CD4-positive, alpha-beta T cell (primary cell): ENCODE measurements at regions not wholly inside any gene's neighbourhood (a gene's known extent, or its start where the extent isn't known, plus 50 kb on each side); places are given as distances from the start of the nearest gene placed in this dataset.

ENCODE experiments used
- ATAC-seq: fragments of 200-7000 bp; cut with Tn5 transposase; one replicate; pipeline ENCODE4 v1.10.0; 2022; ENCODE audit warnings: mild to moderate bottlenecking; ENCODE audit not compliant: poor library complexity
- CTCF ChIA-PET: fragments of 350-600 bp; sonication (Branson Sonifier 250); formaldehyde crosslinking; loops from one replicate; lab custom pipeline; 2021; ENCODE audit warnings: antibody characterized with exemption, inconsistent platforms; lab: Charles Lee
- POLR2A ChIA-PET: fragments of 350-600 bp; sonication (Branson Sonifier 250); formaldehyde crosslinking; loops from one replicate; lab custom pipeline; 2021; ENCODE audit warnings: antibody characterized with exemption, inconsistent platforms; lab: Charles Lee
- DNase-seq, 14 experiments: peaks; one replicate each; pipeline ENCODE4 v3.0.0-alpha.2; 2013 to 2020; ENCODE audit warnings: mixed read lengths in 2 of 14
- H3K27ac ChIP-seq, 2 donors: one replicate each; pipeline versions ENCODE4 v1.5.1 to v1.7.0; 2013; ENCODE audit warnings: low read length in 2 of 2, low read depth in 1 of 2, mild to moderate bottlenecking in 1 of 2
- H3K27me3 ChIP-seq, 2 experiments: 1 replicate in 1 of 2; 2 replicates in 1 of 2; pipeline versions ENCODE4 v1.6.1 to v1.7.0; 2013; ENCODE audit warnings: low read length in 2 of 2, control low read depth in 1 of 2, mild to moderate bottlenecking in 1 of 2, moderate library complexity in 1 of 2; ENCODE audit not compliant: insufficient read depth in 2 of 2, control insufficient read depth in 1 of 2
- H3K36me3 ChIP-seq: one replicate; pipeline ENCODE4 v1.6.1; 2013; ENCODE audit warnings: low read length, control low read depth; ENCODE audit not compliant: insufficient read depth
- H3K4me1 ChIP-seq: one replicate; pipeline ENCODE4 v1.6.1; 2013; ENCODE audit warnings: low read length, control low read depth; ENCODE audit not compliant: insufficient read depth
- H3K4me3 ChIP-seq: one replicate; pipeline ENCODE4 v1.5.1; 2013; ENCODE audit warnings: mild to moderate bottlenecking, low read length, moderate library complexity
- H3K9me3 ChIP-seq, 2 experiments: 1 replicate in 1 of 2; 2 replicates in 1 of 2; pipeline versions ENCODE4 v1.6.1 to v1.7.0; 2013; ENCODE audit warnings: low read length in 2 of 2, mild to moderate bottlenecking in 2 of 2, control low read depth in 1 of 2, moderate library complexity in 1 of 2; ENCODE audit not compliant: control insufficient read depth in 1 of 2, insufficient read depth in 1 of 2
- H3K27ac Mint-ChIP-seq: one replicate; pipeline ENCODE4 v1.8.0; 2020; ENCODE audit warnings: mixed read lengths
- H3K27me3 Mint-ChIP-seq: one replicate; pipeline ENCODE4 v1.8.0; 2021; ENCODE audit warnings: mixed read lengths
- H3K36me3 Mint-ChIP-seq: one replicate; pipeline ENCODE4 v1.8.0; 2021; ENCODE audit warnings: low read depth, mixed read lengths
- H3K4me1 Mint-ChIP-seq: one replicate; pipeline ENCODE4 v1.8.0; 2021; ENCODE audit warnings: low read depth, mixed read lengths
- H3K4me3 Mint-ChIP-seq: one replicate; pipeline ENCODE4 v1.8.0; 2020; ENCODE audit warnings: mild to moderate bottlenecking, mixed read lengths
- H3K9me3 Mint-ChIP-seq: one replicate; pipeline ENCODE4 v1.8.0; 2020; ENCODE audit warnings: mixed read lengths
- CTCF ChIP-seq: fragments of 200-600 bp; IDR thresholded peaks from one replicate; pipeline ENCODE4 v1.8.0; 2022; ENCODE audit warnings: antibody characterized with exemption, mild to moderate bottlenecking
- intact Hi-C, 2 experiments: fragments of 100-400 bp; cut with DNase I in 1 of 2; cut with micrococcal nuclease in 1 of 2; formaldehyde crosslinking; loops; one replicate each; pipeline versions ENCODE4 v1.15.1 to v1.9.0; 2023 to 2025; cut with DNase I, micrococcal nuclease

DNA sequence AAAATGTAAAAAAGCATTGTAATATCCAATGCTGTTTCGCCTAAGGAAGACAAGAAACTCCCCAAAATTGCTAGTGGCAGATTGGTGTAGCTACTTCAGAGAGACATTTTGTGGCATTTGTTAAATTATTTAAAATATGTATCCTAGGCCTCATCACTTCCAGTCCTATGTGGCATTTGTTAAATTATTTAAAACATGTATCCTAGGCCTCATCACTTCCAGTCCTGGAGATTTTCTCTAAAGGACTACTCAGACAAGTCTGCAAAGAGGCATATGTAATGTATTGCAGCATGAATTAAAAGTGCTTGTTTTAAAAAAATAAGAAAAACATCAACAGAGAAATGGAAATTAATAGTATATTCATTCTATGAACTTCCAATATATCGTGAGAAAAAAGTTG lies 95.6 kb upstream of the KCTD3 start:
- Histone ChIP-seq H3K4me3 (no peak overlapping the region), H3K4me1 (no peaks in the 10 kb centered on the region), H3K27ac (no peak overlapping the region), H3K9me3 (no peaks in the 10 kb centered on the region), H3K36me3 (no peaks in the 10 kb centered on the region), H3K27me3 (no peaks in the 10 kb centered on the region)
- ATAC-seq (no peak), DNase-seq (no peak)
- H3K27me3 Mint-ChIP-seq, result peaks cover 8% of the 10 kb centered on the region
- H3K4me3 Mint-ChIP-seq, result no peak overlapping the region
- no peak overlapping the region for H3K27ac Mint-ChIP-seq
- TF ChIP-seq CTCF, result no peak
- POLR2A ChIA-PET, result no interaction called here
- CTCF ChIA-PET, result no interaction called here
- H3K36me3 Mint-ChIP-seq, result no peaks in the 10 kb centered on the region
- intact Hi-C loops, result no loop called here
- H3K9me3 Mint-ChIP-seq, result peaks cover 5% of the 10 kb centered on the region
- H3K4me1 Mint-ChIP-seq, result no peaks in the 10 kb centered on the region

GRCh38 chr1:215472723-215473122 lies 94.4 kb upstream of the KCTD3 start:
- no peaks in the 10 kb centered on the region for H3K27me3 ChIP-seq
- H3K4me1 ChIP-seq, result no peaks in the 10 kb centered on the region
- TF ChIP-seq CTCF, result no peak
- ChIA-PET POLR2A (no interaction called here), CTCF (no interaction called here)
- Mint-ChIP-seq H3K27me3 (peaks cover 4% of the 10 kb centered on the region), H3K4me3 (no peak overlapping the region), H3K27ac (no peak overlapping the region), H3K9me3 (peaks cover 6% of the 10 kb centered on the region), H3K4me1 (no peaks in the 10 kb centered on the region), H3K36me3 (no peaks in the 10 kb centered on the region)
- H3K27ac ChIP-seq, result no peak overlapping the region
- no peak overlapping the region for H3K4me3 ChIP-seq
- H3K9me3 ChIP-seq, result peaks cover 0 to 4% of the 10 kb centered on the region in 2 experiments
- DNase-seq (no peak), ATAC-seq (no peak)
- intact Hi-C loops, result no loop called here
- H3K36me3 ChIP-seq, result no peaks in the 10 kb centered on the region

DNA sequence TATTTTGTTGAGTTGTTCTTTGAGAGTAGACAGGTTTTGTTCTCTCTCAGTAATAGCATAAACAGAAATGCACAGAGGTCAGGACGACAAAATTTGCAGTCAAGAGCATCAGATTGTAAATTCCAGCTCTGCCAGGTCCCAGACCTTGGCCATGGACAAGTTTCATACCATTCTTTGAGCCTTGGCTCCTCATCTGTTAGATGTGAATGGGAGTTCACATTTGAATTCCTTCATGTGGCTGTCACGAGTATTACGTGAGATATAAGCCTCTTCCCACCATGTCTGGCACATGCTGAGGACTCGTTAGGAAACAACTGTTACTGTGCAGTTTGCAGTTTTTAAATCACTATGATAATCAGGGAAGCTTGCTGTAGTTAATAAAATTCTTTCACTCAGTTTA lies 93.2 kb upstream of the KCTD3 start:
- no peak overlapping the region for H3K27ac ChIP-seq
- H3K4me1 Mint-ChIP-seq, result no peaks in the 10 kb centered on the region
- H3K4me3 Mint-ChIP-seq, result no peak overlapping the region
- H3K27ac Mint-ChIP-seq, result no peak overlapping the region
- H3K36me3 ChIP-seq, result no peaks in the 10 kb centered on the region
- DNase-seq, result no peak
- TF ChIP-seq CTCF, result no peak
- H3K4me1 ChIP-seq, result no peaks in the 10 kb centered on the region
- no peak overlapping the region for H3K4me3 ChIP-seq
- ChIA-PET POLR2A (no interaction called here), CTCF (no interaction called here)
- no peaks in the 10 kb centered on the region for H3K27me3 ChIP-seq
- H3K36me3 Mint-ChIP-seq, result no peaks in the 10 kb centered on the region
- peaks cover 10% of the 10 kb centered on the region for H3K9me3 Mint-ChIP-seq
- no peak for ATAC-seq
- H3K27me3 Mint-ChIP-seq, result peaks cover 4% of the 10 kb centered on the region
- intact Hi-C loops, result no loop called here
- H3K9me3 ChIP-seq, result peaks cover 0 to 5% of the 10 kb centered on the region in 2 experiments
